ENCODE measurements at regions not wholly inside any gene's neighbourhood (a gene's known extent, or its start where the extent isn't known, plus 50 kb on each side); places are given as distances from the start of the nearest gene placed in this dataset.
"Not testable (repeated sequence)": the region's sequence is repeated elsewhere in the genome, so short reads cannot be mapped to it uniquely, and the experiment has no call there.

- no peaks in the 10 kb centered on the region for H3K36me3 ChIP-seq (ENCODE audit: control insufficient read depth in 3 of 3, insufficient read depth in 2 of 3, low read depth in 1 of 3, low read length in 3 of 3)
- H3K27me3 ChIP-seq (ENCODE audit: control insufficient read depth in 3 of 3, insufficient read depth in 3 of 3, low read length in 3 of 3): no peaks in the 10 kb centered on the region
- FAIRE-seq (no peak), DNase-seq (no peak)
- no peaks in the 10 kb centered on the region for H3K4me1 ChIP-seq (ENCODE audit: control insufficient read depth in 3 of 3, insufficient read depth in 2 of 3, low read depth in 1 of 3, low read length in 2 of 3)
- no peak overlapping the region for H3K4me3 ChIP-seq (ENCODE audit: low read depth in 1 of 3, low read length in 3 of 3)
- H3K9me3 ChIP-seq (ENCODE audit: control insufficient read depth in 2 of 2, insufficient read depth in 1 of 2, low read depth in 1 of 2, low read length in 1 of 2): no peaks in the 10 kb centered on the region
- no peak overlapping the region for H3K27ac ChIP-seq (ENCODE audit: low read depth in 1 of 3, low read length in 2 of 3)
- 79 to 89% (median 88%) methylated on average over 8 of the region's 8 CpGs for WGBS, 3 donors
Measured at GRCh38 chr3:177842743-177843734, 645.8 kb upstream of the TBL1XR1 start.

- no peak for FAIRE-seq
- H3K36me3 ChIP-seq (ENCODE audit: control insufficient read depth in 3 of 3, insufficient read depth in 2 of 3, low read depth in 1 of 3, low read length in 3 of 3): peaks cover 0 to 2% (median 0%) of the 10 kb centered on the region in 3 donors
- peaks cover 0 to 19% (median 0%) of the 10 kb centered on the region in 3 donors for H3K4me1 ChIP-seq (ENCODE audit: control insufficient read depth in 3 of 3, insufficient read depth in 2 of 3, low read depth in 1 of 3, low read length in 2 of 3)
- DNase-seq: peak; percentile 2 to 67
- peak overlapping the region in 1 of 3 donors; percentile 53 for H3K27ac ChIP-seq (ENCODE audit: low read depth in 1 of 3, low read length in 2 of 3)
- H3K4me3 ChIP-seq (ENCODE audit: low read depth in 1 of 3, low read length in 3 of 3): no peak overlapping the region
- H3K27me3 ChIP-seq (ENCODE audit: control insufficient read depth in 3 of 3, insufficient read depth in 3 of 3, low read length in 3 of 3): no peaks in the 10 kb centered on the region
- 18 to 38% (median 32%) methylated on average over 3 of the region's 3 CpGs for WGBS, 3 donors
- no peaks in the 10 kb centered on the region for H3K9me3 ChIP-seq (ENCODE audit: control insufficient read depth in 2 of 2, insufficient read depth in 1 of 2, low read depth in 1 of 2, low read length in 1 of 2)
Measured at GRCh38 chr3:177852001-177852807, 654.9 kb upstream of the TBL1XR1 start.

GRCh38 chr3:177855021-177855420 is 657.7 kb upstream of the TBL1XR1 start:
- Histone ChIP-seq H3K27me3 (ENCODE audit: control insufficient read depth in 3 of 3, insufficient read depth in 3 of 3, low read length in 3 of 3) (no peaks in the 10 kb centered on the region), H3K27ac (ENCODE audit: low read depth in 1 of 3, low read length in 2 of 3) (no peak overlapping the region), H3K36me3 (ENCODE audit: control insufficient read depth in 3 of 3, insufficient read depth in 2 of 3, low read depth in 1 of 3, low read length in 3 of 3) (peaks cover 0 to 2% (median 0%) of the 10 kb centered on the region in 3 donors), H3K9me3 (ENCODE audit: control insufficient read depth in 2 of 2, insufficient read depth in 1 of 2, low read depth in 1 of 2, low read length in 1 of 2) (peaks cover 0 to 2% of the 10 kb centered on the region in 2 donors), H3K4me3 (ENCODE audit: low read depth in 1 of 3, low read length in 3 of 3) (no peak overlapping the region), H3K4me1 (ENCODE audit: control insufficient read depth in 3 of 3, insufficient read depth in 2 of 3, low read depth in 1 of 3, low read length in 2 of 3) (peaks cover 0 to 19% (median 0%) of the 10 kb centered on the region in 3 donors)
- FAIRE-seq (no peak), DNase-seq (no peak)
- 67 to 82% (median 80%) methylated on average over 2 of the region's 2 CpGs for WGBS, 3 donors

- Histone ChIP-seq H3K4me1 (ENCODE audit: control insufficient read depth in 3 of 3, insufficient read depth in 2 of 3, low read depth in 1 of 3, low read length in 2 of 3) (no peaks in the 10 kb centered on the region), H3K36me3 (ENCODE audit: control insufficient read depth in 3 of 3, insufficient read depth in 2 of 3, low read depth in 1 of 3, low read length in 3 of 3) (no peaks in the 10 kb centered on the region), H3K4me3 (ENCODE audit: low read depth in 1 of 3, low read length in 3 of 3) (no peak overlapping the region), H3K27me3 (ENCODE audit: control insufficient read depth in 3 of 3, insufficient read depth in 3 of 3, low read length in 3 of 3) (no peaks in the 10 kb centered on the region), H3K9me3 (ENCODE audit: control insufficient read depth in 2 of 2, insufficient read depth in 1 of 2, low read depth in 1 of 2, low read length in 1 of 2) (peaks cover 0 to 19% of the 10 kb centered on the region in 2 donors), H3K27ac (ENCODE audit: low read depth in 1 of 3, low read length in 2 of 3) (no peak overlapping the region)
- 93 to 95% (median 95%) methylated on average over 8 of the region's 8 CpGs for WGBS, 3 donors
- DNase-seq: no peak
- no peak for FAIRE-seq
Measured at GRCh38 chr3:177860184-177860583, 662.9 kb upstream of the TBL1XR1 start.

GRCh38 chr3:177862962-177863491 is 665.7 kb upstream of the TBL1XR1 start:
- Histone ChIP-seq H3K27ac (ENCODE audit: low read depth in 1 of 3, low read length in 2 of 3) (no peak overlapping the region), H3K27me3 (ENCODE audit: control insufficient read depth in 3 of 3, insufficient read depth in 3 of 3, low read length in 3 of 3) (no peaks in the 10 kb centered on the region), H3K4me3 (ENCODE audit: low read depth in 1 of 3, low read length in 3 of 3) (no peak overlapping the region), H3K4me1 (ENCODE audit: control insufficient read depth in 3 of 3, insufficient read depth in 2 of 3, low read depth in 1 of 3, low read length in 2 of 3) (no peaks in the 10 kb centered on the region), H3K9me3 (ENCODE audit: control insufficient read depth in 2 of 2, insufficient read depth in 1 of 2, low read depth in 1 of 2, low read length in 1 of 2) (peaks cover 0 to 21% of the 10 kb centered on the region in 2 donors), H3K36me3 (ENCODE audit: control insufficient read depth in 3 of 3, insufficient read depth in 2 of 3, low read depth in 1 of 3, low read length in 3 of 3) (no peaks in the 10 kb centered on the region)
- FAIRE-seq (no peak), DNase-seq (no peak)

GRCh38 chr3:177871267-177871666 is 665.0 kb upstream of the KCNMB2 start:
- not testable (repeated sequence) for H3K27me3 ChIP-seq (ENCODE audit: control insufficient read depth in 3 of 3, insufficient read depth in 3 of 3, low read length in 3 of 3); H3K4me1 ChIP-seq (ENCODE audit: control insufficient read depth in 3 of 3, insufficient read depth in 2 of 3, low read depth in 1 of 3, low read length in 2 of 3); DNase-seq; FAIRE-seq; H3K9me3 ChIP-seq (ENCODE audit: control insufficient read depth in 2 of 2, insufficient read depth in 1 of 2, low read depth in 1 of 2, low read length in 1 of 2); H3K4me3 ChIP-seq (ENCODE audit: low read depth in 1 of 3, low read length in 3 of 3); H3K36me3 ChIP-seq (ENCODE audit: control insufficient read depth in 3 of 3, insufficient read depth in 2 of 3, low read depth in 1 of 3, low read length in 3 of 3); H3K27ac ChIP-seq (ENCODE audit: low read depth in 1 of 3, low read length in 2 of 3)
- 87 to 89% (median 89%) methylated on average over 3 of the region's 3 CpGs for WGBS, 3 donors

- no peak for DNase-seq
- H3K27ac ChIP-seq (ENCODE audit: low read depth in 1 of 3, low read length in 2 of 3): no peak overlapping the region
- H3K36me3 ChIP-seq (ENCODE audit: control insufficient read depth in 3 of 3, insufficient read depth in 2 of 3, low read depth in 1 of 3, low read length in 3 of 3): no peaks in the 10 kb centered on the region
- WGBS, 3 donors: 75 to 94% (median 84%) methylated on average over 3 of the region's 3 CpGs
- no peak overlapping the region for H3K4me3 ChIP-seq (ENCODE audit: low read depth in 1 of 3, low read length in 3 of 3)
- H3K9me3 ChIP-seq (ENCODE audit: control insufficient read depth in 2 of 2, insufficient read depth in 1 of 2, low read depth in 1 of 2, low read length in 1 of 2): no peaks in the 10 kb centered on the region
- H3K4me1 ChIP-seq (ENCODE audit: control insufficient read depth in 3 of 3, insufficient read depth in 2 of 3, low read depth in 1 of 3, low read length in 2 of 3): no peaks in the 10 kb centered on the region
- no peaks in the 10 kb centered on the region for H3K27me3 ChIP-seq (ENCODE audit: control insufficient read depth in 3 of 3, insufficient read depth in 3 of 3, low read length in 3 of 3)
- no peak for FAIRE-seq
Measured at GRCh38 chr3:177878192-177878591, 658.0 kb upstream of the KCNMB2 start.

GRCh38 chr3:177878957-177879356 is 657.3 kb upstream of the KCNMB2 start:
- FAIRE-seq: no peak

More at GRCh38 chr3:177878957-177879356, 657.3 kb upstream of the KCNMB2 start:
- no peaks in the 10 kb centered on the region for H3K4me1 ChIP-seq (ENCODE audit: control insufficient read depth in 3 of 3, insufficient read depth in 2 of 3, low read depth in 1 of 3, low read length in 2 of 3)
- H3K4me3 ChIP-seq (ENCODE audit: low read depth in 1 of 3, low read length in 3 of 3): no peak overlapping the region
- no peak overlapping the region for H3K27ac ChIP-seq (ENCODE audit: low read depth in 1 of 3, low read length in 2 of 3)
- no peaks in the 10 kb centered on the region for H3K27me3 ChIP-seq (ENCODE audit: control insufficient read depth in 3 of 3, insufficient read depth in 3 of 3, low read length in 3 of 3)
- DNase-seq: no peak
- no peaks in the 10 kb centered on the region for H3K36me3 ChIP-seq (ENCODE audit: control insufficient read depth in 3 of 3, insufficient read depth in 2 of 3, low read depth in 1 of 3, low read length in 3 of 3)
- no peaks in the 10 kb centered on the region for H3K9me3 ChIP-seq (ENCODE audit: control insufficient read depth in 2 of 2, insufficient read depth in 1 of 2, low read depth in 1 of 2, low read length in 1 of 2)
- WGBS, 3 donors: 73 to 82% (median 82%) methylated on average over 4 of the region's 4 CpGs

Measured in small intestine (tissue), 7 donors.